GM06990 (cell line): ENCODE measurements at regions not wholly inside any gene's neighbourhood (a gene's known extent, or its start where the extent isn't known, plus 50 kb on each side); places are given as distances from the start of the nearest gene placed in this dataset.

ENCODE experiments used
- DNase-seq: peaks from one replicate; pipeline ENCODE4 v3.0.0-alpha.2; 2011; ENCODE audit not compliant: insufficient read length; ENCODE audit errors: extremely low read depth
- H3K27me3 ChIP-seq: replicated peaks from 2 replicates; pipeline ENCODE4 v1.6.0; 2011; ENCODE audit warnings: low read length; ENCODE audit not compliant: control insufficient read depth, insufficient read depth
- H3K36me3 ChIP-seq: 2 replicates; pipeline ENCODE4 v1.5.1; 2011; ENCODE audit warnings: low read length; ENCODE audit not compliant: control insufficient read depth, insufficient read depth
- H3K4me3 ChIP-seq: replicated peaks from 2 replicates; pipeline ENCODE4 v1.5.1; 2011; ENCODE audit warnings: low read depth, mild to moderate bottlenecking, control low read depth, low read length
- TF ChIP-seq, protein P1 (sequence below): IDR thresholded peaks from 2 replicates; pipeline ENCODE4 v1.5.1; 2011; ENCODE audit warnings: low read length, control low read depth, mild to moderate bottlenecking, inconsistent platforms; ENCODE audit not compliant: insufficient read depth, poor library complexity, severe bottlenecking

DNA sequence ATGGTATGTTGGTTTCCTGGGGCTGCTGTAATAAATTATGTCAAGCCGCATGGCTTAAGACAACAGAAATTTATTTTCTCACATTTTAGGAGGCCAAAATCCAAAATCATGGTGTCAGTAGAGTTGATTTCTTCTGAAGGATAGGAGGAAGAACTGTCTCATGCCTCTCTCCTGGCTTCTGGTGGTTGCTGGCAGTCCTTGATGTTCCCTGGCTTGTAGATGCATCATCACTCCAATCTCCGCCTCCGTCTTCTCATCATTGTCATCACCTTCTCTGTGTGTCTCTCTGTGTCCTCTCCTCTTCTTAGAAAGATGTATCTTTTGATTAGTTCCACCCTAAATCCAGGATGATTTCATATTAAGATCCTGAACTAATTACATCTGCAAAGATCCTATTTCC, 124.7 kb upstream of the CTTNBP2NL start:
- no peaks in the 10 kb centered on the region for H3K27me3 ChIP-seq
- TF ChIP-seq, protein P1, sequence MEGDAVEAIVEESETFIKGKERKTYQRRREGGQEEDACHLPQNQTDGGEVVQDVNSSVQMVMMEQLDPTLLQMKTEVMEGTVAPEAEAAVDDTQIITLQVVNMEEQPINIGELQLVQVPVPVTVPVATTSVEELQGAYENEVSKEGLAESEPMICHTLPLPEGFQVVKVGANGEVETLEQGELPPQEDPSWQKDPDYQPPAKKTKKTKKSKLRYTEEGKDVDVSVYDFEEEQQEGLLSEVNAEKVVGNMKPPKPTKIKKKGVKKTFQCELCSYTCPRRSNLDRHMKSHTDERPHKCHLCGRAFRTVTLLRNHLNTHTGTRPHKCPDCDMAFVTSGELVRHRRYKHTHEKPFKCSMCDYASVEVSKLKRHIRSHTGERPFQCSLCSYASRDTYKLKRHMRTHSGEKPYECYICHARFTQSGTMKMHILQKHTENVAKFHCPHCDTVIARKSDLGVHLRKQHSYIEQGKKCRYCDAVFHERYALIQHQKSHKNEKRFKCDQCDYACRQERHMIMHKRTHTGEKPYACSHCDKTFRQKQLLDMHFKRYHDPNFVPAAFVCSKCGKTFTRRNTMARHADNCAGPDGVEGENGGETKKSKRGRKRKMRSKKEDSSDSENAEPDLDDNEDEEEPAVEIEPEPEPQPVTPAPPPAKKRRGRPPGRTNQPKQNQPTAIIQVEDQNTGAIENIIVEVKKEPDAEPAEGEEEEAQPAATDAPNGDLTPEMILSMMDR: no peak

DNA sequence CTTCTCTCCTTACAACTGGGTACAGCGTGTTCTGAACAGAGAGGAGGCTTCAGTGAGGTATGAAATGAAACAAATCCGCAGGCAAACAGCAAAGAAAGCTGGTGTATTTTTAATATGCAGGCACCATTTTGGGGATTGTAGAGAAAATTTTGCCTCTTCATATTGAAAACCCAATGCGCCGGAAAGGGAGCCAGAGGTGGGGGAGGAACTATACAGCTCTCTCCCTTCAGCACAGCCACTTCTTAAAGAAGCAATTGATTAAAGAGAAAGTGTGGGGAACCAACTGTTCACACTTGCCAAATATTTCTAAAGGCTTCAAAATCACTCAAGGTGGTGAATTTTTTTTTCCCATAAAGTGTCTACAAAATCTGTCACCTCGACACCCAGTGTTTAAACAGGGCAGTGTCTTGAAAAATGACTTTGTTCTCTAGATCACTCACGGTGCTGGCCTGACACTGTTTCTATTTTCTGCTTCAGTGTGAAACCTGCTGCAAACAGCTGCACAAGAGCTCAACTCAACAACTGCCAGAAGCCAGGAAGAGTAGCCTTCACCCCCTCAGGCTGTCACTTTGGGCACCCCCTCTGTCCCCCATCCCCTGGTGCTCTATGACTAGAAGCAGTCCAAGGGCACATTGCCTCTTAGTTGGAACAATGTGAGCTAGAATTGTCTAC, 123.8 kb upstream of the CTTNBP2NL start:
- no peaks in the 10 kb centered on the region for H3K36me3 ChIP-seq
- no peak overlapping the region for H3K4me3 ChIP-seq
- no peaks in the 10 kb centered on the region for H3K27me3 ChIP-seq
- DNase-seq: no peak
- TF ChIP-seq, protein P1: no peak

More for the DNA sequence above, 124.7 kb upstream of the CTTNBP2NL start:
- Histone ChIP-seq H3K4me3 (no peak overlapping the region), H3K36me3 (no peaks in the 10 kb centered on the region)
- DNase-seq: no peak

DNA sequence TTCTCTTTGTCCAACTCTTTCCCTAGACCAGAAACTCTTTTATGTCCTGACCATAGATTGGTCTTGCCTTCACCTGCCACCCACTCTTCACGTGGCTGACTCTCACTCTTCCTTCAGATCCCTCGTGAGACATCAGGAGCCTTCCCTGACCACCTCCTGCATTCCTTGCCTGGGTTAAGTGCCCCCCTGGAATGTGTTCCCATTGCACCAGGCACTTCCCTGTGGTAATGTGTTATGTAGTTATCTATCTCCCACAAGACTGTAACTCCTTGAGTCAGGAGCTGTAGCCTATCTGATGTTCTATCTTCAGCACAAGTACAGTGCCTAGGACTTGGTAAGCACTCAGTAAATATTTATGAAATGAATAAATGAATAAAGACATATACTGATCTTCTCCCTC, 111.2 kb upstream of the CTTNBP2NL start:
- H3K4me3 ChIP-seq: no peak overlapping the region
- H3K27me3 ChIP-seq: no peaks in the 10 kb centered on the region; the same call in 1 of the 2 replicates
- TF ChIP-seq, protein P1: no peak
- H3K36me3 ChIP-seq: no peaks in the 10 kb centered on the region
- DNase-seq: no peak

GRCh38 chr1:112285316-112285715, 110.7 kb upstream of the CTTNBP2NL start:
- H3K4me3 ChIP-seq: no peak overlapping the region
- DNase-seq: no peak
- TF ChIP-seq, protein P1: no peak

DNA sequence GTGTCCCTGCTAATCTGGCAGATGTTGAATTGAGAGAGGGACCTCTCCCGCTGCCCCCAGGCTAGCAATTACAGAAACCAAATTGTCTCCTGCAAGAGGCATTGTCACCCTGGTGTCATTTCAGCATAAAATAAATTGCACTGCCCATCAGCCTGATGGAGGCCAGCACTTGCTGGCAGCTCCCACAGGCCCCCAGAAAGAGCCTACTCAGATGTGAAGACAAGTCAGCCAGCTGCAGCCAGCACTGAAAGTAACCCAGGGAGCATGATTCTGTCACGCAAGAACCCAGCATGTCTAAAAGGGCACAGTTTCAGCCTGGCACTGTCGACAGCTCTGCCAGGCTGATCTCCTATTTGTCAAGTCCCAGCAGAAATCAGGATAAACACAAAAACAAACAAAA, 110.3 kb upstream of the CTTNBP2NL start:
- no peaks in the 10 kb centered on the region; the same call in 1 of the 2 replicates for H3K27me3 ChIP-seq
- H3K36me3 ChIP-seq: no peaks in the 10 kb centered on the region
- DNase-seq: no peak
- TF ChIP-seq, protein P1: no peak
- H3K4me3 ChIP-seq: no peak overlapping the region

More at GRCh38 chr1:112285316-112285715, 110.7 kb upstream of the CTTNBP2NL start:
- Histone ChIP-seq H3K27me3 (no peaks in the 10 kb centered on the region; the same call in 1 of the 2 replicates), H3K36me3 (no peaks in the 10 kb centered on the region)
